ENCODE measurements at regions not wholly inside any gene's neighbourhood (a gene's known extent, or its start where the extent isn't known, plus 50 kb on each side); places are given as distances from the start of the nearest gene placed in this dataset.

DNA sequence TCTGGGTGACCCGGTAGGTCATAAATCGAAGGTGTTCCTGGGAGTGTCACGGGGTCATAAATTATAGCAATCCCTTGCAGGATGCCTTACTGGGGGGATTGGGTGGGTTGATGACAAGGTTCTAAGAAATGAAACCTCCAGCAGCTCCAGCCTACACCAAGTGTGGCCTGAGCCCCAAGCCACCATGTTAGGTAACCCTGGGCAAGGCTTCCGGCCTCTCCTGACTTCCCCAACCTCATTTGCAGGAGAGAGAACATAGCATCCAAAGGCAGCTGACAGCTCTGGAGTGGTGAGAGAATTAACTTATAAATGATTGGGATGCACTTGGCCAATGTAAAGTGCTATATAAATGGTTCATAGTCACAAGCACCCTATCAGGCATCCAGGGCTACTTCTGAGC lies 52.8 kb upstream of the TMEM273 start:
- intact Hi-C loops (cut with DNase I) = no loop called here
- WGBS, 4 donors = 79 to 93% (median 80%) methylated on average over 4 of the region's 4 CpGs

More for the DNA sequence above, 52.8 kb upstream of the TMEM273 start:
- H3K27ac ChIP-seq = no peak overlapping the region
- H3K9me3 ChIP-seq (replicated peaks in 1 of 3) = no peaks in the 10 kb centered on the region
- TF ChIP-seq, protein P1, sequence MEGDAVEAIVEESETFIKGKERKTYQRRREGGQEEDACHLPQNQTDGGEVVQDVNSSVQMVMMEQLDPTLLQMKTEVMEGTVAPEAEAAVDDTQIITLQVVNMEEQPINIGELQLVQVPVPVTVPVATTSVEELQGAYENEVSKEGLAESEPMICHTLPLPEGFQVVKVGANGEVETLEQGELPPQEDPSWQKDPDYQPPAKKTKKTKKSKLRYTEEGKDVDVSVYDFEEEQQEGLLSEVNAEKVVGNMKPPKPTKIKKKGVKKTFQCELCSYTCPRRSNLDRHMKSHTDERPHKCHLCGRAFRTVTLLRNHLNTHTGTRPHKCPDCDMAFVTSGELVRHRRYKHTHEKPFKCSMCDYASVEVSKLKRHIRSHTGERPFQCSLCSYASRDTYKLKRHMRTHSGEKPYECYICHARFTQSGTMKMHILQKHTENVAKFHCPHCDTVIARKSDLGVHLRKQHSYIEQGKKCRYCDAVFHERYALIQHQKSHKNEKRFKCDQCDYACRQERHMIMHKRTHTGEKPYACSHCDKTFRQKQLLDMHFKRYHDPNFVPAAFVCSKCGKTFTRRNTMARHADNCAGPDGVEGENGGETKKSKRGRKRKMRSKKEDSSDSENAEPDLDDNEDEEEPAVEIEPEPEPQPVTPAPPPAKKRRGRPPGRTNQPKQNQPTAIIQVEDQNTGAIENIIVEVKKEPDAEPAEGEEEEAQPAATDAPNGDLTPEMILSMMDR (IDR thresholded peaks at IDR 0.05) = no peak
- no peak for TF ChIP-seq POLR2A (IDR thresholded peaks at IDR 0.05)
- H3K36me3 ChIP-seq (replicated peaks in 1 of 2) = no peaks in the 10 kb centered on the region
- H3K4me1 ChIP-seq (replicated peaks in 1 of 2) = peaks cover 0 to 10% of the 10 kb centered on the region in 2 donors
- DNase-seq = no peak
- H3K27me3 ChIP-seq = no peaks in the 10 kb centered on the region
- H3K4me3 ChIP-seq = no peak overlapping the region

Measured in adrenal gland (tissue), 9 donors.